Activated CD4-positive, alpha-beta T cell treated with anti-CD3 and anti-CD28 coated beads, Interleukin-2, amount 50 U/mL, for 1 hour (primary cell): ENCODE measurements at regions not wholly inside any gene's neighbourhood (a gene's known extent, or its start where the extent isn't known, plus 50 kb on each side); places are given as distances from the start of the nearest gene placed in this dataset.
"Not testable (repeated sequence)": the region's sequence is repeated elsewhere in the genome, so short reads cannot be mapped to it uniquely, and the experiment has no call there.

Experiments
- DNase-seq: peaks from one replicate; pipeline ENCODE4 v3.0.0-alpha.2; 2020

DNA sequence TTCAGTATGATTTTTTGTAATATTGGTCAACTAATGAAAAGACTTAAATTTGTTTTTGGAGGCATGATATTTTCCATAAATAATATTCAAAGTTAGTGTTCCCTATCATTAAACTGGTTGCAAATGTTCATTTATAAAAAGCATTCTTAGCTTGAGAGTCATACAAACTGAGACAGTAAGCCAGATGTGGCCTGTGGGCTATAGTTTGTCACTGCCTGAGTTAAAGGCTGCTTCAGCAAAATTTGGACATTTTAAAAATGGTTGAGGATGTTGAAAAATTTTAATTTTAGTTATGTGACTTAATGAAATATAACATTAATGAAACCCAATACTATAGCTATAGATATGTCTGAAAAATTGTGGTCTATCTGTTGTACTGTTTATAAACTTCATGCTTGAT lies 180.2 kb upstream of the CACNA2D1 start:
- DNase-seq: no peak

DNA sequence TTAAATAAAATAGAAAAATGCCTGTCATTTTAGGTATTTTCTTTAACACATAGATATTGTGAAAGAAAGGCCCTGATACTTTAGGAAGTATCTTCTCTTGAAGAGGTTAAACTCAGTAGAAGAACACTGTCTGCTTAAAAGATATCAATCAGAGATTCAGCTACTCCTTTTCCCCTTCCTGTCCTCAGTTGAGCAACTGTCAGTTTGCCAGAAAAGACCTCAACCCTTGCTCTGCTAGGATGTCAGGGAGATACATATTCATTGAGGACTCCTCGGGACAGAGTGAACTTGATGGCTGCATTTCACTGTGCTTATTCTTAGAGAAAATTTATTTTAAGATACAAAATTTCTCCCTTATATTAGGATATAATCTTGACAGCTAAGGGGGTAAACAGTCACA lies 173.6 kb upstream of the CACNA2D1 start:
- no peak for DNase-seq

DNA sequence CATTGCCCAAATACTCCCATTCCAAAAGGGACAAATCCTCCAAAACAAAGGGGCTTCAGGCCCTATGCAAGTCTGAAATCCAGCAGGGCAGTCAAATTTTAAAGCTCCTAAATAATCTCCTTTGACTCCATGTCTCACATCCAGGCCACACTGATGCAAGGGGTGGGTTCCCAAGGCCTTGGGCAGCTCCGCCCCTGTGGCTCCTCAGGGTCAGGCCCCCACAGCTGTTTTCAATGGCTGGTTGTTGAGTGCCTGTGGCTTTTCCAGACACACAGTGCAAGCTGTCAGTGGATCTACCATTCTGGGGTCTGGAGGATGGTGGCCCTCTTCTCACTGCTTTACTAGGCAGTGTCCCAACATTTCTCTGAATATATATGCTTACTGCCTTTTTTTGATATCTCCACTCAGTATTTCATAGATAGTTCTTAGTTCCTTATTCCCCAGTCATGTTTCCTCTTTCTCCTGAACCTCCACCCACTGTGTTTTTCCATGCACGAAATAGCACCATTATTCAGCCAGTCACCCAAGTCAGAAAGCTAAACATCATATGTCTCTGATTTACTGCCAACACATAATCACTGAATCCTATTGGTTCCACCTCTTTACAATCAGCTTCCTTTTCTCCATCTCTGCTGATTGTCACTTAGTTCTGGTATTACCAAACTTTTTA lies 172.6 kb upstream of the CACNA2D1 start:
- no peak for DNase-seq

DNA sequence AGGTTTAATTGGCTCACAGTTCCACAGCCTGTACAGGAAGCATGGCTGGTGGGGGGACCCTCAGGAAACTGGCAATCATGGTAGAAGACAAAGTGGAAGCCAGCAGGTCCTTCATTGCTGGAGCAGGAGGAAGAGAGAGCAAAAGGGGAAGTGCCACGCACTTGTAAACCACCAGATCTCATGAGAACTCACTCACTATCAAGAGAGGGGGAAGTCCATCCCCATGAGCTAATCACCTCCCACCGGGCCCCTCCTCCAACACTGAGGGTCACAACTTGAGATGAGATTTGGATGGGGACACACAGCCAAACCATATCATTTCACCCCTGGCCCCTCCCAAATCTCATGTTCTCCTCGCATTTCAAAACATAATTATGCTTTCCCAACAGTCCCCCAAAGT lies 171.9 kb upstream of the CACNA2D1 start:
- no peak for DNase-seq

DNA sequence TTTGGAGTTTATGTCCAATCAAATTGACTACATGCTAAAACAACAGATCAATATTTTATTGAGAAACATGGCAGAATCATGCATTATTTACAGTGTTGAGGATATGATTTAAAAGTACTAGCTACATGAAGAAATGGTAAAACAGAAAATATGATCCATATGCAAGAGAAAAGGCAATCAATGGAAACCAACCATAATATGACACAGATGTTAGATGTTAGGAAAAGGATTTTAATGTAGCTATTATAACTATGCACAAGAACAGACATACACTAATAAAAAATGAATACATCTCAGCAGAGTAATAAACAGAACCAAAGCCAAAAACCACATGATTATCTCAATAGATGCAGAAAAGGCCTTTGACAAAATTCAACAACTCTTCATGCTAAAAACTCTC lies 166.2 kb upstream of the CACNA2D1 start:
- no peak for DNase-seq

DNA sequence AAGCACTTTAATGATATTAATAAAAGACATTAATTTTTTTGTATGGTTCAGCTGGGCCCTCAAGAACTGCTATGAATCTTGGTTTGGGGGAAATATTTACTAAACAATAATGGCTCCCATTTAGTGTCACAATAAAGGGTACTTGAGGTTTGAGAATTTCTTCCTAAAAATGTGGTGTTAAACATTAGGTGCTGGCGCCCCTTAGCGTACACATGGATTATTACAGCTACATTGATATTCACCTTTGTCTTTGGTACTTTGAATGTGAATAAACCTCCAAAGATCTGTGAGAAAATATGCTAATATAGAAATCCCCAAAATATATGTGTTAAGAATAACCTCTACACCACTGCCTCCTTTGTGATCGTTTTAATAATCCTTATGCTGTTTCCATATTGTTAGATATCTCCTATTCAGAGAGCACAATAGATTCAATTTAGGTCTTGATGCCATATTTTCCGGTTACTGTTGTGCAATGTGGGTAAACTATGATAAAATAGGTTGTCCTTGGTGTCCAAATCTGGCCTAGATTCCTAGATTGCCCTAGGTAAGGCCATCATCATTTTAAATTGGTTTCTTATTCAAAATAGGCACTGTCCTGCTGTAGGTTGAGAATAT lies 161.8 kb upstream of the CACNA2D1 start:
- no peak for DNase-seq

DNA sequence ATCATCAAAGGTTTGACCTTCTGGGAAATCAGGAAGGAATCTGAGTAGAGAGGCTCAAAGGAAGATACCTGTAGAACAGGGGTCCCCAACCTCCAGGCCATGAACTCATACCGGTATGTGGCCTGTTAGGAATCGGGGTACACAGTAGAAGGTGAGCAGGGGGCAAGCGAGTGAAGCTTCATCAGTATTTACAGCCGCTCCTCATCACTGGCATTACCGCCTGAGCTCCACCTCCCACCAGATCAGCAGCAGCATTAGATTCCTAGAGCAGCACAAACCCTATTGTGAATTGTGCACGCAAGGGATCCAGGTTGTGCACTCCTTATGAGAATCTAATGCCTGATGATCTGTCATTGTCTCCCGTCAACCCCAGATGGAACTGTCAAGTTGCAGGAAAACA lies 158.5 kb upstream of the CACNA2D1 start:
- DNase-seq: no peak

DNA sequence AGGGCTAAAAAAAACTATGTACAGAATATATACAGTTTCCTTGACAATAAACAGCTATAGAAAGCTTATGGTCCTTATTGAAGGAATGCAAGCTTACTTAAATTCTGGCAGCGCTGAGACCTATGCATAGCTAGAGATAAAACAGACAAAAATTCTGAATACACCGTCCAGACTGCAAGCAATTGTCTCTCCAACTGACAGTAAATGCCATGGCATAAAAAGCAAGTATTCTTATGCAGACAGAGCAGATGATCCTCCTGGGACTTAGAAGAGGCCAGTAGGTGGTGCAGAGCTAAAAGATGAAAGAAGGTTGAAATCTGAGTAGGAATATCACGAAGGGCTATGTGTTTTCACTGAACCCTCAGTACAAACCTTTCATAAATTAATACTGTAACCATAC lies 157.0 kb upstream of the CACNA2D1 start:
- DNase-seq: no peak

DNA sequence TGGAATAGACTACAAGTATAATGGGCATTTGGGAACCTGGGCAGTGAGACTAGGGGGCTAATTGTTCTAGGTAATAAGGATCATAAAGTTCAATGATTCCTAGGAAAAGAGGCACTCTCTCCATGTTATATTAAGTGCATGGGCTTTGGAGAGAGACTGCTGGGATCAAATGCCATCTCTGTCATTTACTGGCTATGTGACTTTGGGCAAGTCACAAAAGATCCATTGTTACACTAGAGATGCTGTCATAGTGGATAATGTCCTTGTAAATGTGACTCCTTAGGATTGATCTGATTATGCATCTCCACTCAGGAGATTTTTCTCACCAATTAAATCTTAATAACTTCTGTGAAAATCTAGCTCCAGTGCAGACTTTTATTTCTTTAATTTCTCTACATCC lies 156.3 kb upstream of the CACNA2D1 start:
- no peak for DNase-seq

DNA sequence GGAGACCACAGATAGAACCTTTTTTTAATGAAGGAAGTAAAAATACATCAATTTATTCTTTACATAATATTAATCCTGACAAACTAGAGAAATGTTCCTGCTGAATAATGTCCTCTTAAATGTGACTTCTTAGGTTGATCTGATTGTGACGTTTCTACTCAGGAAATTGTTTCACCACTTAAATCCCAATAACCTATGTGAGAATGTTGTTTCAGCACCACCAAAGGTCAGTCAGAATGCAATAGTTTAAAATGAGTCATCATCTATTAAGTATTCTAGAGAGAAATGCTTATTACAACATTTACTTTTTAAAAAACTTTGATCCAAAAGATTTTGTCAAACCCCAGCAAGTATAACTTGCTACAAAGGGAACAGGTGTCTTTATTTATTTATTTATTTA lies 155.4 kb upstream of the CACNA2D1 start:
- DNase-seq: no peak

DNA sequence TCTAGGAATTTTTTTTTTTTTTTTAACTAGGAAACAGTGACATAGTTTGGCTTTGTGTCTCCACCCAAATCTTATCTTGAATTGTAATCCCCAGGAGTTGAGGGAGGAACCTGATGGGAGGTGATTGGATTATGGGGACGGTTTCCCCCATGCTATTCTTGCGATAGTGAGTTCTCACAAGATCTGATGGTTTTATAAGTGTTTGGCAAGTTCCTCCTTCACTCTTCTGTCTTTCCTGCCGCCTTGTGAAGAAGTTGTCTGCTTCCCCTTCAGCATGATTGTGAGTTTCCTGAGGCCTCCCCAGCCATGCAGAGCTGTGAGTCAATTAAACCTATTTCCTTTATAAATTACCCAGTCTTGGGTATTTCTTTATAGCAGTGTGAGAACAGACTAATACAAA lies 152.2 kb upstream of the CACNA2D1 start:
- not testable (repeated sequence) for DNase-seq

DNA sequence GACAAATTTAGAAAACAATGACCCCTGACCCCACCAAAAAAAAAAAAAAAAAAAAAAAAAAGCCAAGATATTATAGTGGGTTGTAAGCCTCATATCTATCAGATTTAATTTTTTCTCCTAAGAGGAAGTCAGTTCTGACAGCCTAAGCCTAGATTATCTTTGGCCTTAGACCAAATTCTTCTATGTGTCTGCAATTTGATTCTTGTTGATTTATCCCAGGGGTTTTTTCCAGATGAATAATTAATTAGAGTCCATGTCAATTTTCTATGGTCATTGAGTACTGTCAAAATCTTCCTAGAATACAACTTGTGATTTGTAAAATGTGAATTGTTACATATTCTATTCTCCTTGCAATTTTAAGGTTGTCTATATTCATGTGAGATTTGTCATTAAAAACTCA lies 151.6 kb upstream of the CACNA2D1 start:
- no peak for DNase-seq

DNA sequence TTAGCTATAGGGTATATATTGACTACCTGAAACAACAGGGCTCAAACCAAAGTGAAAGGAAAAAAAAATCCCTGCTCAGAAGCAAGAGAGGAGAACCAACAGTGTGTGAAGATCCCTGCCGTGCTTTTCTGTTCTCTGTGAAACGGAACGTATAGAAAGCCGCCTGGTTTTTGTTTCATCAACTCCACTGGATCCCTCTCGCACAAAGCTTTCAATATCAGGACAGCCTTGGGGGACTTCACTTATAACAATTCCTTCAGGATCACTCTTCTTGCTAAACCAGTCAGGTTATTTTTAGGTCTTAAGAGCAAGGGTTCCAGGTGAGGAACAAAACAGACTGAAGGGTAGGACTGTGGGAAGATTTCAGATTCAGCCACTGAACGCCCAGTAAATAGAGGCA lies 151.1 kb upstream of the CACNA2D1 start:
- DNase-seq: no peak

DNA sequence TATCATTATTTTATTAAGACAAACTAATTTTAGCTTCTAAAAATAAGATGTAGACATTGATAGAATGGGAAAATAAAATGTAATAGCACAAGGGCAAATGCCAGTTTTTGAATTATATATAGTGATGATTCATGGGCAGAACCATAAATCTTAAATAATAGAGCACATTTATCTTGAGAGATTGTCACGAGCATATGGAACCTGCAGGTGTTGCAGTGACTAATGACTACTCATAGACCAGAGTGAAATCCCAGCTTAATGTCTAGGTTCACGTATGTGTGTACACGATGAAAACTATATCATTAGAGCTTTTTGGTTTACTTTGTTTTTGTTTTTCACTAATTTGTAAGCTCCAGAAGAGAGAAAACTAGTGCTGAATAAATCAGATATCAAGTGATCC lies 150.2 kb upstream of the CACNA2D1 start:
- DNase-seq: no peak

DNA sequence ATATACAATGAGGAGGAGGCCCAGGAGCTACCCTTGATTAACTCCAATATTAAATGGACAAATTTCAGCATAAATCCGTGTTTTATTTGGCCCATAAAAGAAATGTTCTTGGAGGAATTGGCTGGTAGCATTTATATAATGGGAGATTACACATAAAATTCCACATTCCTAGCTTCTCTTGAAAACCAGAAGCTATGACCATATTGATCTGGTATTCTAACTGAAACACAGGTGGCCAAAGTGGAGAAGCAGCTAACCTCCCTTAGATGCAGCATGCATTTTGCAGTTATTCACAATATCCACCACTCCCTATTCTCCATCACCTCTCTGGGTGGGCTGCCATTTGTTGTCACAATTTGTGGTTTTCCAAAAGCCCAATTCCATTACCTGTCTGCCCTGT lies 148.8 kb upstream of the CACNA2D1 start:
- DNase-seq: no peak

DNA sequence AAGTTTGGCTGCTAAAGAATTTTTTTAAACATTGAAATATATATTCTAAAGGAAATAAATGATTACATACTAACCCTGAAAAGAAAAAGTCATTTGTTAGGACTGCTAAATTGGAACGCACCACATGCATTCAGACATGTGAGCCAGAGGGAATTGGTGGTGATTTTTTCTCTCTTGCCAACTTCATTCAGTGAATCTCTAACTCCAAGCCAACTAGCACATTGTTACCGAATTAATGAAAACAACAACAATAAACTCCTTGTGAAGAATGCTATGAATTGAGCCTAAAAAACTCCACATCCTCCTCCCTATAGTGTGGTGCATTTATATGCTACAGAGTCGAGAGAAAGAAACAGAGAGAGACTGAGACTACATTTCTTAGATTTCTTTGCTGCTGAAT lies 135.5 kb upstream of the CACNA2D1 start:
- DNase-seq: no peak

DNA sequence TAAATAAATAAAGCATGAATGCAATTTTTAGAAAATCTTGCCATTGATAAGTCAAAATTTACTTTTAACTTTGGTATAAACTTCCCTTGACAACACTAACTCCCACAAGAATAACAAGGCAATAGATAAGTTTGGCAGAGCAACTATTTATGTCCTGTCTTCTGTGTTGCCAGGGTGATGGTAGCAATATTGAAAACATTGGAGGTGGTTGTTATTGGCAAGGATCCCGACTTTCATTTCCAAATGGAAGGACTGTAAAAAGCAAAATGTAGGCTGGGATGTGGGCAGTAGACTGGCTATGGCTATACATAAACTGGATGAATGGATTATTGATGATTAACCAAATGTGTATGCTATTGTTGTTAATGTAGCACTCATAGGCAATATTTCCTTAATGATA lies 134.9 kb upstream of the CACNA2D1 start:
- DNase-seq: no peak

DNA sequence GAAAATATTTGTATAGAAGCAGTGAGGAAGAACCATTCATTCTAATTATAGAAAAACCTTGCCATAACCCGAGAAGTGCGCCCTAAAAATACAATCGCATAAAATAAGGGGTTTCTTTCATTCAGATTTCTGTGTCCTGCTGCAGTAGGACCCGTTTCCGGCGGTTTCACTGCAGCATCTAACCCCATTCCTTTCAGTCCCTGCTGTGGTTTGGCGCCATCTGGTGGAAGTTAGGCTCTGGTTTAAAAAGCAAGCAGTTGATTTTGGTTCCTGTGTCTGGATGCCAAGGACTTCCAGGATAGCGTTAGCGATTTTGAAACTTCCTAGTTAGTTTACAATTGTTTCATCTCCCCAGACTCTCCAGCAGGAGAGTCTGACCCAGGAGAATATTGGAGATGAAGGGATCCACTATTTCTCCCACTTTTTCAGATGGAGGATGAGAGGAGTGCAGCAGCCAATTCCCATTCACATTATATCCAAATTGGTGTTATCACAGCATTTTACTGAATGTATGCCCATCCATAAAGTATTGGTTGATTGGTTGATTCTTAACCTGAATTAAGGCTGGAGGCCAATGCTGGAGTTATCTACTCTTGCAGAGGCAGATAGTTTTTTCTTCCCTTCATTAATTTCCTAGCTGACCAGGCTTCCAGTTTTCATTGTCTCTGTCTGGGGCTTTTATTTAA lies 128.8 kb upstream of the CACNA2D1 start:
- peak; percentile 48 for DNase-seq

DNA sequence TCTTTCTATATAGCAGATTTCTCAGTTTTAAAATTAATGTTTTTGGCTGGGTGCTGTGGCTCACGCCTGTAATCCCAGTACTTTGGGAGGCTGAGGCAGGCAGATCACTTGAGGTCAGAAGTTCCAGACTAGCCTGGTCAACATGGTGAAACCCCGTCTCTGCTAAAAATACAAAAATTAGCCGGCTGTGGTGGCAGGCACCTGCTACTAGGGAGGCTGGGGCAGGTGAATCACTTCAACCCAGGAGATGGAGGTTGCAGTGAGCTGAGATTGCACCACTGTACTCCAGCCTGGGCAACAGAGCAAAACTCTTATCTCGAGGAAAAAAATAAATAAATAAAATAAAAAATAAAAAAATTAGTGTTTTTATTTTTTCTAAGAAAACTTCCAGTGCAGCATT lies 127.5 kb upstream of the CACNA2D1 start:
- not testable (repeated sequence) for DNase-seq

DNA sequence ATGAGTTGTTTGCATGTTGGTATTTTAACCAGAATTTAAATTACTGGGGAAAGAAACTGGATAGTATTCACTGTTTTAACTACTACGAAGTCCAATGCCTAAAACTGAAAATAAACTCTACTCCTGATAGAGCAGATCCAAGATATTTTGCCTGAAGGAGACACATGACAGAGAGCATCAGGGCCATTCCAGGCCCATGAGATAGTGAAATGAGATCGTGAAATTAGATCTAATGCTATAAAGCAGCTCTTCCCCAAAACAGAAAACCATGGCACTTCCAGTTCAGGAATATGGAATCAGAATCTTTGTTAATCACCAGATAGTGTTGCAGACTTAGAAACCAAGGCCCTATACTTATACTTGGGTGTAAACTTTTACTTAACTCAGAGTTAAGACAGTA lies 124.3 kb upstream of the CACNA2D1 start:
- no peak for DNase-seq

DNA sequence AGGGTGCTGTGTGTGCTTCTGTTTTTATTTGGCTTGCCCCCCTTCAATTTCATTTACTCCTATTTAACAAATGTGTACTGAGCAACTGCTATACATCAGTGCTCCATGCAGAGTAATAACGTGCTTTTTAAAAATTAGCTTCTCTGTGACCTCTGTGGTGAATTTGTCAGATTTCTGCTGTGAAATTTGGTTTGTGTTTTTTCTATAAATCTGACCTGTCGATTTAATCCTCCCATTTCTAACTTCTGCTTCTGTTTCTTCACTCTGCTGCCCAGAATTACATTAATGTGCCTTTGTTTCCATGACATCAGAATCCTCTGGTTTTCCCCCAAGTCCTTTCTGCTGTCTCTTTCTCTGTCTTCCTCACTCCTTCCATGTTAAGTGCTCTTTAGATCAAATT lies 123.8 kb upstream of the CACNA2D1 start:
- DNase-seq: no peak

DNA sequence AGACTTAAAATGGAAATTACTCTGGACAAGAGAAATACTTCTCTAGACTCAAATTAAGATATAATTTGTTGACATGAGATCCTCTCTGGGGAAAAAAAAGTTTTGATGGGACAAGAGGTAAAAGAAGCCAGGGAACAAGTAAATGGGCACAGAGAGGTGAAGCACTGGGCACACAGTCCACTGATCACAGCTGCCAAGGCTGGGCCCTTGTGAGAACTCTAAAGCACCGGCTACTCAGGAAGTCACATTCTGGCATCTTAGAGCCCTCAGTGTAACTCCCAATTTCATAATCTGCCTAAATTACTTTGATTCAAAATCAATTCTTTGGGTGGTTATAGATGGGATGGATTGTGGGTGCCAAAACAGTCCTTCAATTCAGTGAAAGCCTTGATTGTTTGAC lies 123.2 kb upstream of the CACNA2D1 start:
- DNase-seq: no peak

DNA sequence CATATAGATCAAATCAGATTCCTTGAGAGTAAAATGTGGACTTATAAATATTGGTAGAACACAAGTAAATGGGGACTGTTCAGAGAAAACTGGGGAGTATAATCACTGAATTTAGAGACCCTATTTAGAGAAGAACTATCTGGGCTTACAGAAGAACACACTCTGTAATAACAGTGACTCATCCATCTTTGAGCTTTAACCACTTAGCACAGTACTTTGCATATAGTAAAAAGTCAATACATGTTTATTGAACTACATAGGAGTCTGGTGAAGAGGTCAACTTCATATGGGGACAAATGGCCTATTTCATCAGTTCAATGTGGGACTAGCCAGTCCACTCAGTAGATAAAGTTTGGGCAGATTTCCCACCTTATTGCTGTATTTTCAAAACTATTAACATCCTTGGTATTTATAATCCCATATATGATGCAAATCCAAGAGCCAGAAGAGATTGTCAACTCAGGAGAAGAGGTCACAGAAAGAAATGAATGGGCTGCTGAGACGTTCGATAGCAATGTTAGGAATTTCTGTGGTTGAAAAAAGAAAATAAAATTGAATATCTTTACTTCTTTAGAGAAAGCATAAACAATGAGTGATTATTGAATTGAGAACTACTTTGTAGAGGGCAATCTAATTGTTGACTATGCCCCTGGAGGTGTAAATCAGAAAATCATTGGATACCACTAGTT lies 119.3 kb upstream of the CACNA2D1 start:
- DNase-seq: no peak

DNA sequence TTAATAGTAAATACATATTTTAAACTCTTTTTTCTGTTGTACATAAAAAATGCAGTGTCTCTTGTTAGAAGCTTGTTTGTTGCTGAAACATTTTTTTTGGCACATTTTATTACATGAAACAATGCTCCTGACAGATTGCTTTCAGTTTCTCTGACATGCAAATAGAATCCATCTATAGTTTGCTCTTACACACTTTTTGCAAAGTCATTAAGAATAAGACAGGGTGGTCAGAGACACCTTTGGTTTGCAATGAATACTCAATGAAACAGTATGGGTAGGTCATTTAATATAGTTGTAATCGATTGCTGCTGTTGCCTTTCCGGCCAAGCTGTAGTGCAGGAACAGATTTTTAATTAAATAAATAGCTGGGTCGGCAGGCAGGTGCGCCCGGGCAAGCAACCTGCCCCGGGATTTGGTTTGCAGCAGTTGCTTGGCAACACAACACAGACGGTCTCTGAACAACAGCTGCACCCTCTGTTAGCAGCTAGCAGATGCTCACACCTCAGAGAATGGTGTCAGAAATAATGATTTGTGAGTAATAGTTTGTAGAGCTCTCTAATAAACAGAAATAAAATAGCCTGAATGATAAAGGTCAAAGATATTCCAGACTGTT lies 115.7 kb upstream of the CACNA2D1 start:
- DNase-seq: no peak
